H1 (cell line): ENCODE measurements at regions not wholly inside any gene's neighbourhood (a gene's known extent, or its start where the extent isn't known, plus 50 kb on each side); places are given as distances from the start of the nearest gene placed in this dataset.

ENCODE experiments used
- BCL11A ChIP-seq, 2 experiments: IDR thresholded peaks; one replicate each; pipeline ENCODE4 v1.6.1; 2011; ENCODE audit warnings: low read depth in 2 of 2, low read length in 2 of 2, mild to moderate bottlenecking in 2 of 2
- PHF8 ChIP-seq: fragments of 200-600 bp; sonication (generic); conservative IDR thresholded peaks from 2 replicates; pipeline ENCODE4 v1.7.1; 2012; ENCODE audit warnings: low read depth, mild to moderate bottlenecking, inconsistent platforms, low read length, moderate library complexity

DNA sequence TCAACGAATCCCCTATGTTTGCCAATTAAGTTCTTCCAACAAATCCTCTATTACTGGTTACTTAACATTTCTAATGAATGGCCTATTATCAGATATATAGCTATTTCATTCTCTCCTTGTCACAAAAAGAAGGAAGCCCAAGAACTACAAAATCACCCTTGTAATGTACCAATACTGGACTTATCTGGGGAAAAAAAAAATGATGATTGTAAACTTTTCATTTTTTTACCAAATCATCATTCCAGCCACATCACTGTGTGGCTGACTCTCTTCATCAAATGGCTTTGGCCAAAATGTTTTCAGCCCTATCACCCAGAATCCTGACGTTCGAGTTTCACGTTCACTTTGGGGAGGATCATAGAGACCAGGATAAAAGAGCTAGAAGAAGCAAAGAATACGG lies 216.7 kb downstream of the ACTL7B start (continued):
- TF ChIP-seq PHF8 (no peak), BCL11A (IDR thresholded peaks at IDR 0.05; ENCODE audit: low read depth in 2 of 2, low read length in 2 of 2) (no peak)
